Omental fat pad (tissue), 3 donors: ENCODE measurements at regions not wholly inside any gene's neighbourhood (a gene's known extent, or its start where the extent isn't known, plus 50 kb on each side); places are given as distances from the start of the nearest gene placed in this dataset.

Experiments
- ATAC-seq: fragments of 150-250 bp; one replicate; pipeline ENCODE4 v1.9.1; 2016; ENCODE audit warnings: mild to moderate bottlenecking, moderate library complexity; ENCODE audit not compliant: low FRiP score
- DNase-seq: peaks from one replicate; pipeline ENCODE4 v3.0.0-alpha.2; 2019; ENCODE audit warnings: low spot score
- CTCF ChIP-seq, 3 donors: fragments of 450-650 bp; IDR thresholded peaks; one replicate each; pipeline ENCODE4 v1.5.1; 2016 to 2017; ENCODE audit warnings: antibody characterized with exemption in 3 of 3, mild to moderate bottlenecking in 3 of 3, moderate library complexity in 2 of 3

- DNase-seq (no peak), ATAC-seq (no peak)
These were observed 713.8 kb upstream of the WWC1 start for GRCh38 chr5:167577616-167578015.

DNA sequence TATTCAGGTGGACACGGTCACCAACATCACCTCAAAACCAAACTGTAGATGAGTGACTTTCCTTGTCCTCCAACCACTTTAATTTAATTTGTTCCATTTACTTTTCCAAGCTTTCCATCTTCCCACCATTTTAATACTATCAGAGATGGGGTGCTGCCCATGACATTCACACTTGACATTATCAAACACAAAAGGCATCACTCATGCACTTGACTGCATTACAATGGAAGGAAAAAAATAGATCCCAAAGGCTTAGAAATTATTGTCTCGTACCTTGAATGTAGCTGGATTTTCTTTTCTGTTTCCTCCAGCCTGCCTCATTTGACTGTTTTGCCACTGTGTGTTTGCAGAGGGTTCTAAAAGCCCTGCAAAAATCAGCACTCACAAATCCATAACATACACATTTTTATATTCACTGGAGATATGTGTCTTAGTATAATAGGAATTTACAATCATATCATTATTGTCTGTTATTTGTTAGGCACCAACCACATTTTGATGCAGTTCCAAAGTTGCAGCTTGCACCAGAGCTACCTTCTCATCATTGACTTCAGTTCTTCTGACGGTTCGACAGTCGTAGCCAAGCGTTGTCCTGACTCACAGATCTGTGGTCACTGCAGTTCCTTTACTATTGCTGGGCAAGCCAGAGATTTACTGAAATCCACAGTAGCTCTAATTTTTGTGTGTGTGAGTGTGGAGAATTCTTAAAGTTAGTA lies 712.3 kb upstream of the WWC1 start:
- ATAC-seq (no peak), DNase-seq (no peak)
- TF ChIP-seq CTCF (IDR thresholded peaks at IDR 0.05): no peak

More at GRCh38 chr5:167577616-167578015, 713.8 kb upstream of the WWC1 start:
- no peak for TF ChIP-seq CTCF (IDR thresholded peaks at IDR 0.05)

DNA sequence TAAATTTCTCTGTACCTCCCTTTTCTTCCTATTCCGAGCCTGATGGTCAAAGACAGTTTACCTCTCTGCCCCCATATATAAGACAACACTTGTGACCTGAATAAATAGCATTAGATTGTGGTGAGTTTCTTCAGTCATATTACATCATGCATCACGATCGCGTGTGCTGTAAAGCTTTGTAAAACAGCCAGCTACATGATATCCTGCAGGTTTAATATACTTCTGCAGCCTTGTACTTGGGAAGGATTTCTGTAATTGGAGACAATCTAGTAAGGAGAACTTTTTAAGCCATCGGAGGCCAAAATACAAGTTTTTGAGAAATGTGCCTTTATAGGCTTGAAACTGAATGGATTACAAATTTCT lies 711.8 kb upstream of the WWC1 start:
- DNase-seq (no peak), ATAC-seq (no peak)
- TF ChIP-seq CTCF (IDR thresholded peaks at IDR 0.05): no peak

- no peak for TF ChIP-seq CTCF (IDR thresholded peaks at IDR 0.05)
- DNase-seq (no peak), ATAC-seq (no peak)
These were observed 710.8 kb upstream of the WWC1 start for GRCh38 chr5:167580608-167581007.

DNA sequence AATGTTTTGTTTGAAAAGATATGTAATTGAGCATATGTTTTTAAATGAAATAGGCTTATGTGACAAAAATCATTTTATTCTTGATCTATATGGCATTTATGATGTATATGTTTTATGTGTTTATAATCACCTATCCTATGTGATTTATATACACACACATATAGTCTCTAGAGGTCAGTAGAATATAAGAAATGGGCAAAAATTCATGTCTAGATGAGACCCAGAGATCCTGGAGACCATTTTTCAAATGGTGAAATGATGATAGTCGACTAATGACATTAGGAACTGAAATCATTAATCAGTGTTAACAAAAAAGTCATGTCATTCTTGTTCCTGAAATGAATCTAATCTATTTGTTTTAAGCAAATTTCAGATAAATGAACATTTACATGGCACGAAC lies 709.2 kb upstream of the WWC1 start:
- DNase-seq: no peak
- TF ChIP-seq CTCF (IDR thresholded peaks at IDR 0.05): no peak
- ATAC-seq: no peak

- DNase-seq (no peak), ATAC-seq (no peak)
- TF ChIP-seq CTCF (IDR thresholded peaks at IDR 0.05): no peak
These were observed 708.6 kb upstream of the WWC1 start for GRCh38 chr5:167582886-167583285.

GRCh38 chr5:167585184-167585583 lies 706.3 kb upstream of the WWC1 start:
- DNase-seq (no peak), ATAC-seq (no peak)
- no peak for TF ChIP-seq CTCF (IDR thresholded peaks at IDR 0.05)
